ENCODE measurements at regions not wholly inside any gene's neighbourhood (a gene's known extent, or its start where the extent isn't known, plus 50 kb on each side); places are given as distances from the start of the nearest gene placed in this dataset.

DNA sequence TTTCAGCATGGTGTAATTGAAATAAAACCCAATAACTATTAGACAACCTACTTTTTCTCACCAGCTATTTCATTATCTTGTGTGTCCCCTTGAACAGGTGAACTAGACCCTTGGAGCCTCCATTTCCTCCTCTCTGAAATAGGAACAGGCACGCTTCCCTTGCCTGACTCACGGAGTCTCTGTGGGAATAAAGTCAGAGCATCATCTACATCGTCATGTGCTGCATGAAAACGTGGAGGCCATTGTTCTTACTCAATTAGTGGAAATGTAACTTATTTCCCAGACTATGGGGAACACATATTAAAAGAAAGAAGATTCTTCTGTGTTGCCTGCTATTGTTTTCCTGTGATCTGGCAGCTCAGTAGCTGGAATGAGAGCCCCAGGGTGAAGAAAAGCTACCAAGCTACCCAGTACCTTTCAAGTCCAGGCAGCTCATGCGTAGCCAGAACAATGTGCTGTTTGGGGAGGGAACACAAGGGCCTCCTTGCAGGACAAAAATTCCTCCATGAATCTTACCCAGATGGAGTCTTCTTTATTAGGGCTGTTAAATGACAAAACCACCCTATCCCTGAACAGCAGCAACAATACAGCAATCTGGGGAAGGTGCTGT, 59.8 kb downstream of the SOX11 start:
- TF ChIP-seq, protein P1, sequence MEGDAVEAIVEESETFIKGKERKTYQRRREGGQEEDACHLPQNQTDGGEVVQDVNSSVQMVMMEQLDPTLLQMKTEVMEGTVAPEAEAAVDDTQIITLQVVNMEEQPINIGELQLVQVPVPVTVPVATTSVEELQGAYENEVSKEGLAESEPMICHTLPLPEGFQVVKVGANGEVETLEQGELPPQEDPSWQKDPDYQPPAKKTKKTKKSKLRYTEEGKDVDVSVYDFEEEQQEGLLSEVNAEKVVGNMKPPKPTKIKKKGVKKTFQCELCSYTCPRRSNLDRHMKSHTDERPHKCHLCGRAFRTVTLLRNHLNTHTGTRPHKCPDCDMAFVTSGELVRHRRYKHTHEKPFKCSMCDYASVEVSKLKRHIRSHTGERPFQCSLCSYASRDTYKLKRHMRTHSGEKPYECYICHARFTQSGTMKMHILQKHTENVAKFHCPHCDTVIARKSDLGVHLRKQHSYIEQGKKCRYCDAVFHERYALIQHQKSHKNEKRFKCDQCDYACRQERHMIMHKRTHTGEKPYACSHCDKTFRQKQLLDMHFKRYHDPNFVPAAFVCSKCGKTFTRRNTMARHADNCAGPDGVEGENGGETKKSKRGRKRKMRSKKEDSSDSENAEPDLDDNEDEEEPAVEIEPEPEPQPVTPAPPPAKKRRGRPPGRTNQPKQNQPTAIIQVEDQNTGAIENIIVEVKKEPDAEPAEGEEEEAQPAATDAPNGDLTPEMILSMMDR (conservative IDR thresholded peaks at IDR 0.05; ENCODE audit: low read depth, low read length) = no peak
- no peak overlapping the region for H3K4me3 ChIP-seq (ENCODE audit: low read length)
- DNase-seq (ENCODE audit: low read depth) = no peak

DNA sequence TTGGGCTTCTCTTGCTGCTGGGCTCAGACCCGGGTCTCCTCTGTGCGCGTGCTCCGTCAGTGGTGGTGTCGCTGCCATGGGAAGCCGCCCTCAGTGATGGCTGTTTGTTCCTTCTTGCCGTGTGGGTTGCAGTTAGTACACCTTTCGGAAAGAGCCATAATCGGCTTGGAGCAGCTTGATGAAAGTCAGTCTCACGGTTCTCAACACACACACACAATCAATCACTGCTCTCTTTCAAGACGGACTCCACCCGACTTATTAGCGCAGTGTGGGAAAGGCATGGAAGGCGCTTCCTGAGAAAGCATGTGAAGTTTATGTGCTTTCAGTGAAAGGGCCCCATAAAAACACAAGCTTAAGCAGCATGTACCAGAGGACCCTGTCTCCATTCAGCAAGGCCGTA, 64.1 kb downstream of the SOX11 start:
- TF ChIP-seq, protein P1 (conservative IDR thresholded peaks at IDR 0.05; ENCODE audit: low read depth, low read length) = no peak
- peak; percentile 54 for DNase-seq (ENCODE audit: low read depth)
- H3K4me3 ChIP-seq (ENCODE audit: low read length) = peak overlapping the region; percentile 26

DNA sequence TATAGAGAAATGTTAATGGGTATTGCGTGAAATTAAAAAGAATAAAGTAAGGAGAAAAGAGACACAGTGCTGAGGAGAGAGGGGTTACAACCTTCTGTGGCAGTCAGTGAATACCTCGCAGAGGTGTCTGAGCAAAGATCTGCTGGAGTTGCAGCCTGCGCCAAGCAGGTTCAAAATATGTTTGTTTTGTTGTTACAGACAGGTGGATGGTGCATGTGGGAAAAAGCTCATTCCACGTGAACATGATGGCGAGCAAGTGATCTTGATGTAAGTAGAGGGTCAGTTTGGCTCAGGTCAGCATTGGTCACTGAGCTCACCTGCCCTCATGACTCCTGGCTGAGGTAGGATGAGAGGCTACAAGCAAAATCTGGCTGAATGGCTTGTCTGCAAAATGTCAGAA, 66.2 kb downstream of the SOX11 start:
- TF ChIP-seq, protein P1 (conservative IDR thresholded peaks at IDR 0.05; ENCODE audit: low read depth, low read length) = no peak

DNA sequence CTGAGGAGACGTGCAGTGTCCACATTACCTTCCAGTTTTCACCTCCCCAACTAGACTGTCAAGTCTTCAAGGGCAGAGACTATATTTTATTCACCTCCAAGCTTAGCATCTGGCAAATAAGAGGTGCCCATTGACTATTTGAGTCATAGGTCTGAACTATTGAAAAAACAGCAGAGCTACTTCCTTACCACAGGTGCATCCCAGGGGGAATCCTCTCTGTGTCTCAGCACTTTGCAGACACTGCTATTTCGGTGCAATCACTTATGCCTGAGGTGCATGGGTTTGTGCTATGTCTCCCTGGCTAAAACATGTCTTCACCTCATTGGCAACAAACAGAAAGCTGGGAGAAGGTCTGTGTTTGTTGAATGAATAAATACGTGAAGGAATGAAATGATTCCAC, 67.8 kb downstream of the SOX11 start:
- TF ChIP-seq, protein P1 (conservative IDR thresholded peaks at IDR 0.05; ENCODE audit: low read depth, low read length) = no peak
- no peak for DNase-seq (ENCODE audit: low read depth)
- H3K4me3 ChIP-seq (ENCODE audit: low read length) = no peak overlapping the region

More for the DNA sequence above, 66.2 kb downstream of the SOX11 start:
- no peak overlapping the region for H3K4me3 ChIP-seq (ENCODE audit: low read length)
- DNase-seq (ENCODE audit: low read depth) = no peak

DNA sequence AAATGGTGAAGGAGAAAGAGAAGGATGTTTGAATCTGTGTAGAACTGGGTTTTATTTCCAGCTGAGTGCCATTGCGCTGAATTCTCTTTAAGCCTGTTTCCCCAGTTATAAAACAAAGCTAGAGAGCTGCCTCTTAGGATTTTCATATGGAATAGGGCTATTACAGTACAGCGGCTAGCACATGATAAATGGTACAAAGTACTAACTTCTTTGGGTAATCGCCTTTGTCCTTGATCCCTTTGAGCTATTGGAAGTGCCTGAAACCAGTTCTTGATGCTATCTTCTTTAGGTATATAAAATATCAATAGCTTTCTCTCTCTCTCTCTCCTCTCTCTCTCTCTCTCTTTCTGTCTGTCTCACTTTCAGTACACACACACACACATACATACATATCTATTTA, 71.3 kb downstream of the SOX11 start:
- no peak for DNase-seq (ENCODE audit: low read depth)
- no peak overlapping the region for H3K4me3 ChIP-seq (ENCODE audit: low read length)
- TF ChIP-seq, protein P1 (conservative IDR thresholded peaks at IDR 0.05; ENCODE audit: low read depth, low read length) = no peak

DNA sequence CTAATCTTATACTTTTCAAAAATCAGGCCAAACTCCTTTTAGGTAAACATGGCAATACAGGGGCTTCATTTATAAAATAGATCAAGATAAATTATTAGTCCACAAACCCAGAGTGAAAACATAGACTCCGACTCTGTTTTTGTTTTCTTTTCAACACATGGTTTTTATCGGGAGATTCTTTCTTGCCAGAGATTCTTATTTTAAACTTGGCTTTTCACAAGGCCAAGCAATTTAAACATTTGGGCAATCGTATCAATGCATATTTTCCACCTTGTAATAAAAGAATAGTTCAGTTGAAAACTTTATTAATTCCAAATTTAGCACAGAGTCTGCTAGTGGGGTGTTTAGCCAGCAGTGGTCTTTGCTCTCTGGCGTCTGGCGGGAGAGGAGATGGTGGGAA, 71.9 kb downstream of the SOX11 start:
- no peak overlapping the region for H3K4me3 ChIP-seq (ENCODE audit: low read length)
- TF ChIP-seq, protein P1 (conservative IDR thresholded peaks at IDR 0.05; ENCODE audit: low read depth, low read length) = no peak
- no peak for DNase-seq (ENCODE audit: low read depth)

DNA sequence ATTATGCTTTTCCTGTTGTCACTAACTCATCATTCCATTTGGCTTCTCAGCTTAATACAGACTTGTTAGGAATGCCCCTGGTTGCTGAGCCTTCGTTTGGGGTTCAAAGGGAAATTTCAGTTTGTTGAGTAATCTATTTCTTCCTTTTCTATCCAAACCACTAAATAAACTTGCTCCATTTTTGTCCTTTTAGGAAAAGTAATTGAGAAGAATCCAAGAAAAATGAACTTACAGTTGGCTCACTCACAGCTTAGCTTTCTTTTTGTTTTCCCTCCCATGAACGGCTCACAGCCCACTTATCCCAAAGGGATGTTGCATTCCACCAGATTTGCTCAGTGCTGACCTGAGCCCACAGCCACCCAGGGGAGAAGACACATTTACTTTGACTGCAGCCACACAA, 73.9 kb downstream of the SOX11 start:
- DNase-seq (ENCODE audit: low read depth) = no peak
- TF ChIP-seq, protein P1 (conservative IDR thresholded peaks at IDR 0.05; ENCODE audit: low read depth, low read length) = no peak
- no peak overlapping the region for H3K4me3 ChIP-seq (ENCODE audit: low read length)

Data from retinal pigment epithelial cell (primary cell).